SK-N-MC (cell line): ENCODE measurements at regions not wholly inside any gene's neighbourhood (a gene's known extent, or its start where the extent isn't known, plus 50 kb on each side); places are given as distances from the start of the nearest gene placed in this dataset.

Experiments used
- EZH2 ChIP-seq: fragments of 200-600 bp; sonication (generic); IDR thresholded peaks from one replicate; pipeline ENCODE4 v1.6.1; 2017; ENCODE audit warnings: antibody characterized with exemption
- FOXP2 ChIP-seq: optimal IDR thresholded peaks from 2 replicates; pipeline ENCODE3; 2011; ENCODE audit warnings: mild to moderate bottlenecking, moderate library complexity; ENCODE audit not compliant: insufficient read depth; ENCODE audit errors: extremely low read length, control extremely low read depth
- POLR2AphosphoS5 ChIP-seq: IDR thresholded peaks from 2 replicates; pipeline ENCODE4 v1.6.1; 2012; ENCODE audit warnings: mild to moderate bottlenecking, low read depth, low read length, borderline replicate concordance

DNA sequence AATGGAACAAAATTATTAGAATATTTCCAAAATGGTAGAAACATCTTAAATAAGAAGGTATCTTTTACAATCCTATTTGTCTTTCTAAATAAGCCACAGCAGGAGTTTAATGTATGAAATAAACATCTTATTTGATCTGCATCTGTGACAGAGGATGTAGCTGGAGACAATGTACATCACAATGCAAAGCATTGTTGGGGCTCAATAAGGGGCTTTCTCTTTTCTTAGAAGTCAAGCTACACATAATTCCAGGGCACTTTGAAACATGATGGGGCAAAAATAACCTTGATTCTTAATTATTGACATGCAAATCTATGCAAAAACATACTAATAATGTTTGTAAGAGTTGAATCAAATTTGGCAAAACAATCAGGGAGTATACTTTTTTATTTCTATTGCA, 255.1 kb downstream of the DSC3 start:
- no peak for TF ChIP-seq POLR2AphosphoS5
- TF ChIP-seq EZH2 = no peak
- no peak for TF ChIP-seq FOXP2
